ENCODE measurements at regions not wholly inside any gene's neighbourhood (a gene's known extent, or its start where the extent isn't known, plus 50 kb on each side); places are given as distances from the start of the nearest gene placed in this dataset.

DNA sequence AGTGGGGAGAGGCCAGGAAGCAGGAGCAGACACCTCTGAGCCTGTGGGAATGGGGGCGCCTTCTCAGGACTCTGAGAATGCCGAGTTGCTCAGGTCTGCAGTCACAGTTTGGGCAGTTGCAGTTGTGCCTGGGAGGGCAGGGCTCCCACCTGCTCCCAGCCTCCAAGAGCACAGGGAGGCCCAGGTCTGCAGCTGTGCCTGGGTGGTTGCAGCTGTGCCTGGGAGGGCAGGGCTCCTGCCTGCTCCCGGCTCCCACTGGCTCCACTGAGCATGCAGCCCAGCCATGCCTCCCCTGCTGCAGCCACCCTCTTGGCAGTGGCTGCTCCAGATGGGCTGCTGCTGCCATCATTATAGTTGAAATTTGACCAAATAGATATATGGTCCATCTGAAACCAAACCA is 1062.8 kb upstream of the ACO1 start:
- H3K9me3 ChIP-seq (ENCODE audit: control insufficient read depth, insufficient read depth, low read depth, low read length) = no peaks in the 10 kb centered on the region
- no peaks in the 10 kb centered on the region for H3K27me3 ChIP-seq (ENCODE audit: control insufficient read depth, insufficient read depth, low read length)
- ChIA-PET CTCF (no interaction called here), POLR2A (no interaction called here)
- H3K4me1 ChIP-seq (ENCODE audit: control insufficient read depth, insufficient read depth, low read length) = no peaks in the 10 kb centered on the region
- no TSS peak for BruUV-seq (replicated peaks)
- no peak overlapping the region for H3K27ac ChIP-seq (ENCODE audit: low read length)
- ATAC-seq (no peak), DNase-seq (ENCODE audit: low read depth, low spot score) (no peak)
- no peaks in the 10 kb centered on the region for H3K36me3 ChIP-seq (ENCODE audit: control insufficient read depth, insufficient read depth, low read length)
- TF ChIP-seq SIN3A (IDR thresholded peaks at IDR 0.05; ENCODE audit: borderline replicate concordance, insufficient read depth, low read depth, low read length) (no peak), CTCF (IDR thresholded peaks at IDR 0.05) (no peak), TCF7L2 (IDR thresholded peaks at IDR 0.05; ENCODE audit: low read depth, low read length) (no peak), POLR2AphosphoS5 (IDR thresholded peaks at IDR 0.05; ENCODE audit: low read depth, low read length) (no peak)
- TF ChIP-seq, protein P1, sequence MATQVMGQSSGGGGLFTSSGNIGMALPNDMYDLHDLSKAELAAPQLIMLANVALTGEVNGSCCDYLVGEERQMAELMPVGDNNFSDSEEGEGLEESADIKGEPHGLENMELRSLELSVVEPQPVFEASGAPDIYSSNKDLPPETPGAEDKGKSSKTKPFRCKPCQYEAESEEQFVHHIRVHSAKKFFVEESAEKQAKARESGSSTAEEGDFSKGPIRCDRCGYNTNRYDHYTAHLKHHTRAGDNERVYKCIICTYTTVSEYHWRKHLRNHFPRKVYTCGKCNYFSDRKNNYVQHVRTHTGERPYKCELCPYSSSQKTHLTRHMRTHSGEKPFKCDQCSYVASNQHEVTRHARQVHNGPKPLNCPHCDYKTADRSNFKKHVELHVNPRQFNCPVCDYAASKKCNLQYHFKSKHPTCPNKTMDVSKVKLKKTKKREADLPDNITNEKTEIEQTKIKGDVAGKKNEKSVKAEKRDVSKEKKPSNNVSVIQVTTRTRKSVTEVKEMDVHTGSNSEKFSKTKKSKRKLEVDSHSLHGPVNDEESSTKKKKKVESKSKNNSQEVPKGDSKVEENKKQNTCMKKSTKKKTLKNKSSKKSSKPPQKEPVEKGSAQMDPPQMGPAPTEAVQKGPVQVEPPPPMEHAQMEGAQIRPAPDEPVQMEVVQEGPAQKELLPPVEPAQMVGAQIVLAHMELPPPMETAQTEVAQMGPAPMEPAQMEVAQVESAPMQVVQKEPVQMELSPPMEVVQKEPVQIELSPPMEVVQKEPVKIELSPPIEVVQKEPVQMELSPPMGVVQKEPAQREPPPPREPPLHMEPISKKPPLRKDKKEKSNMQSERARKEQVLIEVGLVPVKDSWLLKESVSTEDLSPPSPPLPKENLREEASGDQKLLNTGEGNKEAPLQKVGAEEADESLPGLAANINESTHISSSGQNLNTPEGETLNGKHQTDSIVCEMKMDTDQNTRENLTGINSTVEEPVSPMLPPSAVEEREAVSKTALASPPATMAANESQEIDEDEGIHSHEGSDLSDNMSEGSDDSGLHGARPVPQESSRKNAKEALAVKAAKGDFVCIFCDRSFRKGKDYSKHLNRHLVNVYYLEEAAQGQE (IDR thresholded peaks at IDR 0.05; ENCODE audit: insufficient read depth in 1 of 2, low read depth in 2 of 2, low read length in 1 of 2) = no peak
- no peak overlapping the region for H3K4me3 ChIP-seq (ENCODE audit: low read depth in 2 of 2, low read length in 2 of 2)
- intact Hi-C loops (cut with micrococcal nuclease; ENCODE audit: unreplicated experiment) (no loop called here), in situ Hi-C loops (cut with HindIII; ENCODE audit: low pct_unique_long_range_greater_than_20kb, low sequenced_read_pairs) (no loop called here)

GRCh38 chr9:31323726-31324444 is 1060.6 kb upstream of the ACO1 start:
- H3K36me3 ChIP-seq (ENCODE audit: control insufficient read depth, insufficient read depth, low read length) = no peaks in the 10 kb centered on the region
- ChIA-PET POLR2A (no interaction called here), CTCF (no interaction called here)
- no peaks in the 10 kb centered on the region for H3K4me1 ChIP-seq (ENCODE audit: control insufficient read depth, insufficient read depth, low read length)
- no peak for ATAC-seq
- no peak for DNase-seq (ENCODE audit: low read depth, low spot score)
- H3K27me3 ChIP-seq (ENCODE audit: control insufficient read depth, insufficient read depth, low read length) = no peaks in the 10 kb centered on the region
- intact Hi-C loops (cut with micrococcal nuclease; ENCODE audit: unreplicated experiment) (no loop called here), in situ Hi-C loops (cut with HindIII; ENCODE audit: low pct_unique_long_range_greater_than_20kb, low sequenced_read_pairs) (no loop called here)
- TF ChIP-seq CTCF (IDR thresholded peaks at IDR 0.05) (no peak), SIN3A (IDR thresholded peaks at IDR 0.05; ENCODE audit: borderline replicate concordance, insufficient read depth, low read depth, low read length) (no peak), TCF7L2 (IDR thresholded peaks at IDR 0.05; ENCODE audit: low read depth, low read length) (no peak), POLR2AphosphoS5 (IDR thresholded peaks at IDR 0.05; ENCODE audit: low read depth, low read length) (no peak)
- TF ChIP-seq, protein P1 (IDR thresholded peaks at IDR 0.05; ENCODE audit: insufficient read depth in 1 of 2, low read depth in 2 of 2, low read length in 1 of 2) = no peak
- no peak overlapping the region for H3K27ac ChIP-seq (ENCODE audit: low read length)
- BruUV-seq (replicated peaks) = no TSS peak
- no peaks in the 10 kb centered on the region for H3K9me3 ChIP-seq (ENCODE audit: control insufficient read depth, insufficient read depth, low read depth, low read length)
- no peak overlapping the region for H3K4me3 ChIP-seq (ENCODE audit: low read depth in 2 of 2, low read length in 2 of 2)
